ENCODE measurements at regions not wholly inside any gene's neighbourhood (a gene's known extent, or its start where the extent isn't known, plus 50 kb on each side); places are given as distances from the start of the nearest gene placed in this dataset.

DNA sequence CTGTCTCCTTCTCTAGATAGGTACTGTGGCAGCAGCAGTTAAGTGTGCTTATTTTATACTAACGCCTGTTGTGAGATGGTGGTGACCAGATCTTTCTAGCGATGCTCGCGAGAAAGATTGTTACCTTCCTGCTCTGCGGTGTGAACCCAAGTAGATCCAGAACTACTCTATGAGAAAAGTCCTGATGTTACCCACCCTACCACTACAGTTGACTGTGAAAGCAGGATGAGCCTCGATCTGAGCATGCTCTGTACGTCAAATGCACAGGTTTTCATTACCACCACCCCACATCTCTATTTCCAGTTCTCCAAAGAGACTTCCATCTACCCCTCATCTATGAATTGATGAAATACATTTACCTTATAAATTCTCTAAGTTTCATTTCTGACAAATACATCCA is 64.6 kb upstream of the KCTD7 start:
- no peak for TF ChIP-seq YY1 (IDR thresholded peaks at IDR 0.05; ENCODE audit: insufficient read depth, insufficient read length)
- TF ChIP-seq SUZ12 (IDR thresholded peaks at IDR 0.05; ENCODE audit: extremely low read depth, insufficient read depth, insufficient read length), result no peak
